RWPE1 (cell line): ENCODE measurements at regions not wholly inside any gene's neighbourhood (a gene's known extent, or its start where the extent isn't known, plus 50 kb on each side); places are given as distances from the start of the nearest gene placed in this dataset.
"Not testable (repeated sequence)": the region's sequence is repeated elsewhere in the genome, so short reads cannot be mapped to it uniquely, and the experiment has no call there.

Experiments used
- CTCF ChIA-PET: fragments of 350-600 bp; sonication (Branson Sonifier 250); formaldehyde crosslinking; extraction: SDS; loops from one replicate; lab custom pipeline; 2021; lab: Yijun Ruan, JAX
- POLR2A ChIA-PET: fragments of 400-600 bp; formaldehyde crosslinking; extraction: SDS; loops from one replicate; lab custom pipeline; 2020; ENCODE audit warnings: antibody characterized with exemption; ENCODE audit not compliant: low non-redundant PET; lab: Yijun Ruan, JAX
- DNase-seq: peaks from one replicate; pipeline ENCODE4 v3.0.0; 2012; ENCODE audit warnings: low spot score
- H3K27ac ChIP-seq: fragments of 450-650 bp; 2 replicates; pipeline ENCODE4 v1.5.1; 2017
- CTCF ChIP-seq: fragments of 450-650 bp; conservative IDR thresholded peaks from 2 replicates; pipeline ENCODE4 v1.5.1; 2017; ENCODE audit warnings: low read depth, mild to moderate bottlenecking

GRCh38 chr11:112619106-112619505, 342.1 kb upstream of the NCAM1 start:
- CTCF ChIA-PET: interaction anchor here (1.0 kb wide), 1 partner anchor 72 kb away, joined by 4 read pairs; no protein-coding TSS in a partner anchor
- DNase-seq: no peak
- POLR2A ChIA-PET: no interaction called here
- TF ChIP-seq CTCF: no peak
- H3K27ac ChIP-seq: no peak overlapping the region

- DNase-seq: peak; percentile 23
- POLR2A ChIA-PET: no interaction called here
- H3K27ac ChIP-seq: no peak overlapping the region
- CTCF ChIA-PET: interaction anchor here (0.6 kb wide), 1 partner anchor 750 kb away, joined by 3 read pairs; no protein-coding TSS in a partner anchor
- TF ChIP-seq CTCF: no peak
Measured at GRCh38 chr11:112620621-112621394, 340.4 kb upstream of the NCAM1 start.

- ChIA-PET CTCF (no interaction called here), POLR2A (no interaction called here)
- no peak for TF ChIP-seq CTCF
- no peak overlapping the region for H3K27ac ChIP-seq
- DNase-seq: no peak
Measured at GRCh38 chr11:112623057-112623456, 338.2 kb upstream of the NCAM1 start.

GRCh38 chr11:112624431-112624830, 336.8 kb upstream of the NCAM1 start:
- TF ChIP-seq CTCF: no peak
- DNase-seq: no peak
- no peak overlapping the region for H3K27ac ChIP-seq
- ChIA-PET CTCF (no interaction called here), POLR2A (interaction anchor here (0.7 kb wide), 1 partner anchor 16 kb away, joined by 3 read pairs; no protein-coding TSS in a partner anchor)

GRCh38 chr11:112624971-112625370, 336.2 kb upstream of the NCAM1 start:
- DNase-seq, CTCF ChIA-PET: not testable (repeated sequence)
- POLR2A ChIA-PET: interaction anchor here (0.7 kb wide), 1 partner anchor 15 kb away, joined by 3 read pairs; no protein-coding TSS in a partner anchor

GRCh38 chr11:112625814-112626213, 335.4 kb upstream of the NCAM1 start:
- no peak for TF ChIP-seq CTCF
- ChIA-PET POLR2A (no interaction called here), CTCF (no interaction called here)
- DNase-seq: peak; percentile 42
- no peak overlapping the region for H3K27ac ChIP-seq

More at GRCh38 chr11:112624971-112625370, 336.2 kb upstream of the NCAM1 start:
- H3K27ac ChIP-seq: not testable (repeated sequence)

GRCh38 chr11:112626731-112627130, 334.5 kb upstream of the NCAM1 start:
- POLR2A ChIA-PET: no interaction called here
- CTCF ChIA-PET: no interaction called here
- no peak for TF ChIP-seq CTCF

More at GRCh38 chr11:112626731-112627130, 334.5 kb upstream of the NCAM1 start:
- H3K27ac ChIP-seq: no peak overlapping the region
- no peak for DNase-seq
